AG09319 (cell line): ENCODE measurements at regions not wholly inside any gene's neighbourhood (a gene's known extent, or its start where the extent isn't known, plus 50 kb on each side); places are given as distances from the start of the nearest gene placed in this dataset.

Experiments used
- DNase-seq: peaks from one replicate; pipeline ENCODE4 v3.0.0-alpha.2; 2010; ENCODE audit warnings: low read depth; ENCODE audit errors: extremely low read depth
- CTCF ChIP-seq: IDR thresholded peaks from 2 replicates; pipeline ENCODE4 v1.5.1; 2011; ENCODE audit warnings: low read depth, mild to moderate bottlenecking, inconsistent platforms, low read length, moderate library complexity

GRCh38 chr12:60830381-60830780, 1234.6 kb downstream of the SLC16A7 start:
- no peak for TF ChIP-seq CTCF
- no peak for DNase-seq

GRCh38 chr12:60832290-60832689, 1236.5 kb downstream of the SLC16A7 start:
- no peak for DNase-seq
- TF ChIP-seq CTCF: no peak

GRCh38 chr12:60834372-60834771, 1238.5 kb downstream of the SLC16A7 start:
- DNase-seq: no peak
- no peak for TF ChIP-seq CTCF

GRCh38 chr12:60834806-60835205, 1239.0 kb downstream of the SLC16A7 start:
- no peak for DNase-seq

GRCh38 chr12:60836651-60837050, 1240.8 kb downstream of the SLC16A7 start:
- no peak for DNase-seq
- no peak for TF ChIP-seq CTCF

More at GRCh38 chr12:60834806-60835205, 1239.0 kb downstream of the SLC16A7 start:
- no peak for TF ChIP-seq CTCF

- no peak for DNase-seq
- TF ChIP-seq CTCF: no peak
These were observed 1246.4 kb downstream of the SLC16A7 start for GRCh38 chr12:60842181-60842580.

- no peak for TF ChIP-seq CTCF
- DNase-seq: no peak
These were observed 1248.3 kb downstream of the SLC16A7 start for GRCh38 chr12:60844101-60844500.

GRCh38 chr12:60844875-60845274, 1249.0 kb downstream of the SLC16A7 start:
- DNase-seq: no peak
- TF ChIP-seq CTCF: no peak
